Astrocyte of the cerebellum (primary cell): ENCODE measurements at regions not wholly inside any gene's neighbourhood (a gene's known extent, or its start where the extent isn't known, plus 50 kb on each side); places are given as distances from the start of the nearest gene placed in this dataset.

Experiments
- DNase-seq: peaks from one replicate; pipeline ENCODE4 v3.0.0-alpha.2; 2011; ENCODE audit warnings: low read depth
- H3K4me3 ChIP-seq: 2 replicates; pipeline ENCODE4 v1.5.1; 2011; ENCODE audit warnings: mild to moderate bottlenecking, low read depth, low read length, moderate library complexity
- in situ Hi-C: cut with HindIII; loops from 2 replicates; pipeline ENCODE4 v1.10.0; 2017; ENCODE audit warnings: low sequenced_read_pairs
- TF ChIP-seq, protein P1 (sequence below): IDR thresholded peaks from 2 replicates; pipeline ENCODE4 v1.5.1; 2012; ENCODE audit warnings: low read length, low read depth, moderate library complexity, mild to moderate bottlenecking; ENCODE audit errors: missing control alignments

DNA sequence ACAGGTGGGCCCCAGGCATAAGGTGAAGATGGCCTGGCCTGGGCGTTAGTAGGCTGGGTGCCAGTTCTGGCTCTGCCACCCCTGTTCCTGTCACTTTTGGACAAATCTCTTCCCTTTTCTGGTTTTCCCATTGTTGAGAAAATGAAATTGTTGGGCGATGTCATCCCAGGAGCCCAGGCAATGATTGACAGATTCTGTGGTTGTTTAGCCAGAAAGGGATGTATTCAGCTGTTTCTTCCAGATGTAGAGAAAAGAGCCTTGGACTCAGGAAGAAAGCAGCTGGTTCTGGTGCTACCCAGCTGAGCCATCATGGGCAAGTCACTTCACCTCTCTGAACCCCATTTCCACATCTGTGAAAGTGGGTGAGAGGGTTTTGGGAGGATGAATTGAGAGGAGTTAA lies 60.1 kb upstream of the MRTFB start:
- TF ChIP-seq, protein P1, sequence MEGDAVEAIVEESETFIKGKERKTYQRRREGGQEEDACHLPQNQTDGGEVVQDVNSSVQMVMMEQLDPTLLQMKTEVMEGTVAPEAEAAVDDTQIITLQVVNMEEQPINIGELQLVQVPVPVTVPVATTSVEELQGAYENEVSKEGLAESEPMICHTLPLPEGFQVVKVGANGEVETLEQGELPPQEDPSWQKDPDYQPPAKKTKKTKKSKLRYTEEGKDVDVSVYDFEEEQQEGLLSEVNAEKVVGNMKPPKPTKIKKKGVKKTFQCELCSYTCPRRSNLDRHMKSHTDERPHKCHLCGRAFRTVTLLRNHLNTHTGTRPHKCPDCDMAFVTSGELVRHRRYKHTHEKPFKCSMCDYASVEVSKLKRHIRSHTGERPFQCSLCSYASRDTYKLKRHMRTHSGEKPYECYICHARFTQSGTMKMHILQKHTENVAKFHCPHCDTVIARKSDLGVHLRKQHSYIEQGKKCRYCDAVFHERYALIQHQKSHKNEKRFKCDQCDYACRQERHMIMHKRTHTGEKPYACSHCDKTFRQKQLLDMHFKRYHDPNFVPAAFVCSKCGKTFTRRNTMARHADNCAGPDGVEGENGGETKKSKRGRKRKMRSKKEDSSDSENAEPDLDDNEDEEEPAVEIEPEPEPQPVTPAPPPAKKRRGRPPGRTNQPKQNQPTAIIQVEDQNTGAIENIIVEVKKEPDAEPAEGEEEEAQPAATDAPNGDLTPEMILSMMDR = no peak
- no peak for DNase-seq
- H3K4me3 ChIP-seq = no peak overlapping the region
- in situ Hi-C loops = no loop called here

GRCh38 chr16:14011846-14012245 lies 59.3 kb upstream of the MRTFB start:
- no peak overlapping the region for H3K4me3 ChIP-seq
- TF ChIP-seq, protein P1 = no peak
- DNase-seq = no peak
- in situ Hi-C loops = no loop called here

GRCh38 chr16:14013145-14013570 lies 58.0 kb upstream of the MRTFB start:
- H3K4me3 ChIP-seq = no peak overlapping the region
- no peak for DNase-seq
- in situ Hi-C loops = no loop called here
- TF ChIP-seq, protein P1 = no peak

DNA sequence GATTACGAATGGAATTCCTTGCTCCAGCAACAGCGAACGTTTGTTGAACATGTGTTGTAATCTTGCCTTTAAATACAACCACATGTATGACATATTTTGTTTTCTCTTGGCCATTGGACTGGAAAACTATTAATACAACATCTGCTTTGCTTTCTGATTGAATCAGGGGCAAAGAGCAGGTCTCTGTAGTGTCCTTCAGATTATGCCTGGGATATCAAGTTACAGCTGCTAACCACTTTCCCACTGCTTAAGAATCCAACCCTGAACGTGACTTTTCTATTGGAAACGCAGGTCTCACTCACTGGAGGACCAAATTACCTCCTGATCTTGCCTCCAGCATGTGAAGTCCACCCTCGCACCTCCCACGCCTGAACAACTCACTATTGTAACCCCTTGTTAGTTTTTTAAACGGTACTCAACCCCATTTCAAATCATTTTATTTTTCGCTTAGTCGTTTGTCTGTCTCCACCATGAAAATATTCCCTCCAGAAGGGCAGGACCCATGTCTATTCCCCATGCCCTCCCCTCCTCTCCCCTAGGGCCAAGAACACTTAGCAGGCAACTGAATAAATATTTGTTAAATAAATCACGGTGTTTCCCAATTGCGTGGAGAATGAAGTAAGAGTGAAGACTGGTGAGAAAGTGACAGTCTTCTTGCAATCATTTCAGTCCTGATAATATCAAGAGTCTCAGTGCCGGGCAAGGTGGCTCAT lies 57.4 kb upstream of the MRTFB start:
- in situ Hi-C loops = no loop called here
- no peak overlapping the region for H3K4me3 ChIP-seq
- DNase-seq = peak; percentile 88

GRCh38 chr16:14014284-14014625 lies 56.9 kb upstream of the MRTFB start:
- no peak overlapping the region for H3K4me3 ChIP-seq
- TF ChIP-seq, protein P1 = no peak
- no peak for DNase-seq
- in situ Hi-C loops = no loop called here

More for the DNA sequence above, 57.4 kb upstream of the MRTFB start:
- TF ChIP-seq, protein P1 = no peak

GRCh38 chr16:14015033-14015432 lies 56.1 kb upstream of the MRTFB start:
- in situ Hi-C loops = no loop called here

More at GRCh38 chr16:14015033-14015432, 56.1 kb upstream of the MRTFB start:
- H3K4me3 ChIP-seq = no peak overlapping the region
- DNase-seq = no peak
- TF ChIP-seq, protein P1 = no peak
